NCI-H748 (cell line): ENCODE measurements at regions not wholly inside any gene's neighbourhood (a gene's known extent, or its start where the extent isn't known, plus 50 kb on each side); places are given as distances from the start of the nearest gene placed in this dataset.

Experiments used
- DNase-seq: peaks from one replicate; lab custom pipeline; 2025; ENCODE audit not compliant: unreplicated experiment; lab: John Stamatoyannopoulos, UW

DNA sequence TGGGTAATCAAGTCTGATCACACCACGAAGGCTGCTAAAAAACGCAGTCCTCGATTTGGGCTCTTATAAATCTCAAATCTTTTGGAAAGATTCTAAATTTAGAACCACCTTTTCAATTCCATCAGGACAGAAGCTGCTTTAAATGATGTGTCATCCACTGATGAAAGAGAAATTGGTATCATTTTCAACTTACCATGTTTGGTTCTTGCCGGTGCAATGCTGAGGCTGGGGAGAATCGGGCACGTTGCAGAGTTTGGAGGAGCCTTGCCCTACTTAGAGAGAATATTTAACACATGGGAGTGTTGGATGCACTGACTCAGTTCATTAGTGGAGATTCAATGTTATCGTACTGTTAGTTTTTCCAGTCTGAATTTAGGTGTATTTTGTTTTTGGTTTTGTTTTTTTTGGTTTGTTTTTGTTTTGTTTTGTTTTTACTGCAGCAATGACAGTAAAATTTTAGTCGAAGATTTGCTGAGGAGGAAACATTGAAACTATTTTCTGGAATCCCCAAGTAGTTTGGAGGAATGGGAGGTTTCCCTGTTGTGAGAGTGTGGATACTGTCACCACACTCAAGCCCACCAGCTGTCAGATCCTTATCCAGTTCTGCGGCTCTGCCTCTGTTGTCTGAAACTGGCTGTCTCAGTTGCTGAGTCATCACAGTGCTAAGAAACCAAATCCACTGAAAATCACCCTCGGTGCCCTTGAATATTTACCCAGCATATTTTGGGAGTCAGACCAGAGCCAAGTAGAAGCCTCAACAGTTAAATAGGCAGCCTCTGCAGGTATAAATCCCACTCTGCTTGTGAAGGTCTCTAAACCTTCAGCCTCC lies 497.0 kb downstream of the BTBD3 start:
- DNase-seq, result no peak

DNA sequence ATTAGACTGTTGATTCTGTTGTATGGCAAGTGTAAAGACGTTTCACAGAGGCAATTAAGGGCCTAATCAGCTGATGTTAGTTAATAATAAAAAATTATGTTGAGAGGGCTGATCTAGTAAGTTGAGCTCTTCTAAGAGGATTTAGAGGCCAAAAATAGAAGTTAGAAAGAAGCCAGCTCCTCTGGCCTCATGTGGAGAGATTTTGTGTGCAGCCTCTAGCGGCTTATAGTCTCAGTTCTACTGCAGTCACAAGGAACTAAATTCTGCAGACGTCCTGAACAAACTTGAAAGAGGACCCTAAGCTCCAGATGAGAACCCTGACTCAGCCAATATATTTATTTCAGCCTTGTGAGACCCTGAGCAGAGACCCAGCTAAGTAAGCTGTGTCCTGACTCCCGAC lies 498.6 kb downstream of the BTBD3 start:
- DNase-seq, result no peak

DNA sequence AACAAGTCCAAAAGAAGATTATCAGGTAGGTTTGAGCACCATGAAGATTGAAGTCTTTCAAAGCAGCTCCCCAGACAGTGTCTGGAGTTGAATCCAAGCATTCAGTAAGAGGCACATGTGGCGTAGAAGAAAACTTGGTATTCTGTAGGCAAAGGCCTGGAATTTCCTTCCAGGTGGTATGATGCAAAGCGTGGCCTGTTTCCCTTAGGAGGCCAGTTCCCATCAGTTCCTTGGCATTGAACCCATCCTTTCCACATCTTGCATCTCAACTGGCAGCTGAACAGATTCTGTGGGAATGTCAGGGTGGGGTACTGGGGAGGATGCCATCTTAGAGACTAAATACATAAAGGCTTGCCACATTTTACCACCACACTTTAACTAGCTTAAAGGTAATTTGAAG lies 516.0 kb downstream of the BTBD3 start:
- DNase-seq, result no peak

DNA sequence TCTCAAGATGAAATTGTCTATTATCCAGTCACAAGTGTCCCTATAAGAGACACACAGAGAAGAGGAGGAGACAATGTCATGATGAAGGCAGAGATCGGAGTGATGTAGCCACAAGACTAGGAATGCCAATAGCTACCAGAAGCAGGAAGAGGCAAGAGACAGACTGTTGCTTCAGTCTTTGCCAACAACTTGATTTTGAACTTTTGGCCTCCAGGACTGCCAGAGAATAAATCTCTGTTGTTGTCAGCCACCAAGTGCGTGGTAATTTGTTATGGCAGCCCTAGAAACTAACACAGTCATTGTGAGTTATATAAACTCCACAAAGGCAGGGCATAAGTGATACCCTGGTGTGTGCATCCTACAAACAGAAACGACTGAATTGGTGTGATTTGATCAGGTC lies 517.0 kb downstream of the BTBD3 start:
- DNase-seq, result no peak

DNA sequence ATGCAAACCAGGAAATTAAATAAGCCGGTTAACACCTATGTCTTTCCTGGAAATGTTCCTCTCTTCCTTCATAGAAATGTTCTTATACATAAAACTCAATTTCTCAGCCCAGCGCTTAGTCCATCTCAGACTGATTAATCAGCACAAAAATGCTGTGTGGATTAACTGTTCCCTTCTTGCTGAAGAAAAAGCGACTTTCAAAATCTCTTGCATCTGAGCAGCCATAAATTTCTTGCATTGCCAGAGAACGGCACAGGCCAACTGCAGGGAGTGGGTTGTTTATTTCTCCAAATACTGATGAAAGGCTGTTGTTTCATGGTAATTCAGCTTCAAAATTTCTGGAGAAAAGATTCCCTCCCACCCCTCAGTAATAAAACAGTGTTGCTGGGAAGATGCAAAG lies 517.6 kb downstream of the BTBD3 start:
- DNase-seq, result no peak

DNA sequence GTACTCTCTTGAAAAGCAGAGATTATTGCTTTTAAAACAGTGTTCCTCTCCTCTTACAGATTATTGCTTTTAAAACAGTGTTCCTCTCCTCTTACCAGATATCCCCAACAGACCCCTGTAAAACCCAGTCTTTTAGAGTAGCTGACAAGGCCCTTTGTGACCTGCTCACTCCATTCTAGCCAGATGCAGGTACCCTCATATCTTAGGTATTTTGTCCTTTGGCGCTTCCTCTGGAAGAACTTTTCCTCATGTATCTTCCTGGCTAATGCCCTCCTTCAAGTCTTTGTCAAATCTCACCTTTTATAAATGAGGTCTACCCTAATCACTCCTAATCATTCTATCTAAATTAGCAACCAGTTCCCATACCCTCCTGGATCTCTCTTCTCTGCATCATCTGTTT lies 536.0 kb downstream of the BTBD3 start:
- no peak for DNase-seq

DNA sequence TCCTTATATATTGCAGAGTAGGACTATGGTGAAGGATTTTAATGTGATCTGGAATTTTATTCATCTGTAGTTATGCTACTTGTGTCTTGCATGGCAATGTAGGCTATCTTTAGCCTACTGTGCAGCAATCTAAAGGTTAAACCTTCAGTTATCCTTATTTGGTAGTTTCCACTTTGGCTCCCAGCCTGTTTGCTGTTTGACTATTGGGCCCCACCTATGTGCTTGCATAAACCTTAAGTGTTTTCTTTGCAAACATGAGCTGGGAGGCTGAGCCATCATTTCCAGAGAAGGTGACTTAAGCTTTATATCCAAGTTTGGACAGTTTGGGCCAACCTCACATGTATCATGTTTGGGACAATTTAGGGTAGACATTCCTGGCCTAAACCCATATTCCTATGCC lies 537.5 kb downstream of the BTBD3 start:
- peak; percentile 70 for DNase-seq

DNA sequence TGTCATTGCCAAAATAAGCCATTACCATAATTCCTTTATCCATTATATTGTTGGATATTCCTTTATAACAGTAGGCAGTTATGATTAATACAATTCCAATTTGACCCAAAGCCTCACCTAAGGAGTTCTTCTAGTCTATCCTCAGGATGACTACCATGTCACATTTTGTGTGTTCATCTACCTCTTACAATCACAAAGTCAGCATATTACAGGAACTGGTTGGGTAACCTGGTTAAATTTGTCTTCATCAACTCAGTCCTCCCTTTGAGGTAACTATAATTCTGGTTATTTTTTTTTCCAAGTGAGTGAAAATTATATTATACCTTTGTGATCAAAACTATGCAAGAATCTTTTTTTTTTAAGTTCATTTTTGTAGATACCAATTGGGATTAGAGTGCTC lies 540.5 kb downstream of the BTBD3 start:
- no peak for DNase-seq

DNA sequence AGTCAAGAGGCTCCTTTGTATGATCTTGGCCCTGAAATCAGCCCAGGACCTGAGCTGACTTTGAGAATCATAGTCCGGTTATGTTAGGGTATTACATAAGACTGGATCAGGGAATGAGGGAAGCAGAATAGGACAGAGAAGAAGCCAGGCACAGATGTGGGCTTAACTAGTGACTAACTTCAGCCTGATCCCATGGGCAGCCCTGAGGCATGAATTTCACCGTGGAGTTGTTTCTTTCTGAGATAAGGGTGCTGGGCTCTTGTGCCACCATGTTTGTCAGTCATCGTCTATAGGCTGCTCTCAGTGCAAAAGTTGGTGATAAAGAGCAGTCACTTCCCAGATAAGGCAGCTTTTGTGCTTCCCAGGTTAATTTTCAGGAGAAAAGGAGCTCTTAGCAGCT lies 544.7 kb upstream of the SPTLC3 start:
- DNase-seq, result no peak

DNA sequence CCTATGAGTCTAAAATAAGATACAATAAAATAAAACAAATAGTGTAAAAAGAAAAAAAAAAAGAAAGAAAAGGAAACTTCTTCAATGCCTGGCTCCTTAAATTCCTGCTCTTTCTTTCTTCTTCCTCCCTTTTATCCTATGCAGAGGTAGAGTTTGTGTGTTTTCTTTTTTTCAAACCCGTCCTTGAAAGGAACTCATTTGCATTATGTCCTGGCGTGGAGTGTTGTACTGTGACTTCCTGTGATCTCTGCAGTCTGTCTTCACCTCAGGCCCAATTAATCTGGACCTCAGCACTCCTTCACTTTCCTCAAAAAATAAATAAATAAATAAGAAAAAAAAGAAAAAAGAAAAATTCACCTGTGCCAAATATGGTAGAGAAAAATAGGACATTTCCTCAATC lies 541.9 kb upstream of the SPTLC3 start:
- DNase-seq, result peak; percentile 85

DNA sequence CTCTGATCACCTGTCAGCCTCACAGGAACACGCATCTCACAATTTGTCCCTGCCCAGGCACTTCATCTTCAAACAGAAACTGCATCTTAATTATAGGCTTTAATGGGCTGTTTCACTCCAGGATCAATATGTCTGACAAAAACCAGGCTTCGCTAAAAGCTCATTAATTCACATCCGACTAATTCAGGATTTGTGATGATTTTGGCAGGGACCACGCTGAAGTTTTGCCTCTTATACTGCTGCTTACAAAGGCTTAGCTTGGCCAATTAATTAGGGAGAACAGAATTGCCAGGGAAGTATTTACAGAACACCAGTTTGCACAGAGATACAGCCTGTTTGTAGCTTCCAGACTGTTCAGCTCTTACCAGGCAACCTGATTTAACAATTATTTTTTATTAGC lies 541.0 kb upstream of the SPTLC3 start:
- peak; percentile 100 for DNase-seq

DNA sequence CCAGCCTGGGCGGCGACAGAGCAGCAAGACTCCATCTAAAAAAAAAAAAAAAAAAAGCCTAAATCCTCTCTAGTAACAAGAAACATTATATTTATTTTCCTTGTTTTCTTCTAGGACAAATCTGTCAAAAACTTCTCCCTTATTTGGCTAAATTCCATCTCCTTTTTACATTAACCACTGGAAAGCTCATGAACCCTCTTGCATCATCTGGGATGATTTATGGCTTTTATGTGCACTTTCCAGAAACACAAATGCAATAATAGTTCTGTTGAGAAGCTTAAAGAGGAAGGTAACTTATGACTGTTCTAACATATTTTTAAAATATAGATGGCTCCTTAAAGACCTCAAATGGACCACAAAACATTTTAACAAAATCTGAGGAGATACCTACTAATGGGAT lies 526.1 kb upstream of the SPTLC3 start:
- no peak for DNase-seq

DNA sequence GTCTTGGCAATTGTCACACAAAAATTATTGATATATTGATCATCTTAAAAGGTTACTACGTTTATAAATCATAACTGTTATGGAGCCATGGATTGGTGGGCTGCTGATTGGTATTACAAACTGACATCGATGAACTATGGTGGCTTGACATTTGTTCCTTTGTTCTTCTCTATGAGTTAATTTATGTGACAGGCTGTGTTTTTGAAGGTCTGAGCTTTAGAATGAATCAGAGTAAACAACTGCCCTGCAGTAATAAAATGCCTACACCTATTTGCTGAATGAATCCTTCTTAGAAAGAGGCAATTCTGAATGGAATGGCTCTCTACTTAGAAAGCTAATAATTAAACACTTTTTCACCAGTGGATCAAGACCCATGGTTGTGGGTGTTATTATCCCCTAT lies 506.3 kb upstream of the SPTLC3 start:
- no peak for DNase-seq

DNA sequence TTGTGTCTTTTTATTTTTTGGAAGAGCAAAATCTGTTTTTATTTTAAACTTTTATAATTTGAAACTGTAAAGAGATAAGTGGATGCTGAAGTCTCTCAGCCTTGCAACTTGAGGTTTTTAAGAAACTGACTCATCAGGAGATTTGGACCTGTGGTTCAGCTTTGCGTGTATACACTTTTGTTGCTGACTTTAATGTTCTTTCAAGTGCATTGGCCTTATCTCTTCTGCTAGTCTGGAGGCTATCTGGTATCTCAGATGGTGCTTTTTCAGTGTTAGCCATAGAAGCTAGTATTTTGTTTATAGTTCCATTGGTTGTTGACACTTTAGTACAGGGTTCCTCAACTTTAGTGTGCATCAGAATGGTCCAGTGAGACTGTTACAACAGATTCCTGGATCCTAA lies 504.0 kb upstream of the SPTLC3 start:
- DNase-seq, result no peak

DNA sequence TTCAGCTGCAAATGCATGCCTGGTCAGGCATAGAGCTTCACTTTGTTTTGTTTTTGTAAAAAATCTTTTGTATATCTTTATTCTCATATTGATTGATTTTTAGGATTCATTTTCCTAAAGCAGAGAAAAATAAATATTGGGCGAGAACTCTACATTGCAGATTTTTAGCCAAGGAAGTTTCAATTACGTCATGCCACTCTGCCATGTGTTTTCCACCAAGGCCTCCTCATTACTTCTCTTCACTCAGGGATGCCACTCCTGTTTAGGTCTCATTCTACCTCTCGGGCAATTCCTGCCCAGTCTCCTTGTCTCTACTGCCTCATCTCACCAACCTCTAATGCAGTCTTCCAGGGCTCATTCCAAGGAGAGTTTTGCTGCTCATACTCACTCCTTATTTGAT lies 497.3 kb upstream of the SPTLC3 start:
- no peak for DNase-seq

DNA sequence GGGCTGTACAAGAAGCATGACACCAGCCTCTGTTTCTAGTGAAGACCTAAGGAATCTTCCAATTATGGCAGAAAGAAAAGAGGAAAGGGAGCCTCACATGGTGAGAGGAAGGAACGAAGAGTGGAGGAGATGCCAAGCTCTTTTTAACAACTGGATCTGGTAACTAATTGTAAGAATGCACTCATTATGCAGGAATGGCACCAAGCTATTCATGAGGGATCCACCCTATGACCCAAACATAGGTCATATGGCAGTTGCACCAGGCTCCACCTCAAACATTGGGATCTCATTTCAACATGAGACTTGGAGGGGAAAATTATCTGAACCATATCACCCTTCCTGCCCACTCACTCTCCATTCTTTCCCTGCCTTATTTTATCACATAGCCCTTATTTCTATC lies 496.0 kb upstream of the SPTLC3 start:
- no peak for DNase-seq

DNA sequence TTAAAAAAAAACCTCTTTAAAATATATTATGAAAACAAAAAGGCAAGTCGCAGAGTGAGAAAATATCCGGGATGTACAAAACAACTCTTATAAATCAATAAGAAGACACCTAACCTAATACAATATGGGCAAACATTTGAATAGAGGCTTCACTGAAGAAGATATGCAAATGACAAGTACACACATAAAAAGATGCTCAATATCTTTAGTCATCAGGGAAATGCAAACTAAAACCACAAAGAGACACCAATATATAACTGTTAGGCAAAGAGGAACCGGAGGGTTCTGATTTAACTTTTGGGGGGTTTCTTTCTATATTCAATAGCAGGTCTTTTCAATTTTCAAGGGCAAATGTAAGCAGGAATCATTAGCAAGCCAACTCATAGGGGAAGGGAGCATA lies 480.7 kb upstream of the SPTLC3 start:
- DNase-seq, result no peak

DNA sequence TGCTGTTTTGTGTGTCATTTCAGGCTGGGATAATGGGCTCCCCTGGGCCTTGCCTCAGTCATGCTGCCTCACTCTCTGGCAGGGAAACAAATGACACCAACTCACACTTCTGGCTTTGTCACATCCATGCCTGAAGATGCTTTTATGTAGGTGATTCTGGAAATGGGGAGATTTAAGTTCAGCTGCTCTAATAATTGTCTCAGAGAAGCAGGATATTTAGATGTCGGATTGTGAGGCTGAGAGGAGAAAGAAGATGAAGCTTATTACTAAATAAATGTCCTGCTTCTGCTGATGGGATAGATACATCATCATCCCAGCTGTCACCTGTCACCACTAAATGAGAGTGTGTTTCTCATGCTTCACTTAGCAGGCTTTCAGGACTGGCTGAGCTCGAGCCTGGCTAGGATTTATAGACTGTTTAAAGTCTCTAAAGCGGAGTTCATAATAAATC lies 480.2 kb upstream of the SPTLC3 start:
- DNase-seq, result no peak

DNA sequence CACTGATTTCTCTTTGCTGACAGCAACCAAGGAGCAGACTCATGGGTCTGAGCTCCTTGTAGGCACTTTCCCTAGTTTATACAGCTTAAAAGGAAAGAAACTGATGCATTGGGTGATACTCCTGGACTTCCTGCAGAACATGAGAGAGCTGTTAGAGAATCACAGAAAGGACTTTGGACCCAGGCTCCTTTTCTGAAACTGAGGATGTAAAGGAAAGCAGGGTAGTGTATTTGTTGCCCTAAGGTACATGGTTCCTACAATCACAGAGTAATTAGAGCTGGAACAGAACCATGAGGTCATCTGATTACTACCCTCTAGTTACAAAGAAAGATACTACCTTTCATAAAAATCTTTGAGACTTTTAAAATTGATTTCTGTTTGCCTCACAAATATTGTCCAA lies 477.1 kb upstream of the SPTLC3 start:
- DNase-seq, result no peak

DNA sequence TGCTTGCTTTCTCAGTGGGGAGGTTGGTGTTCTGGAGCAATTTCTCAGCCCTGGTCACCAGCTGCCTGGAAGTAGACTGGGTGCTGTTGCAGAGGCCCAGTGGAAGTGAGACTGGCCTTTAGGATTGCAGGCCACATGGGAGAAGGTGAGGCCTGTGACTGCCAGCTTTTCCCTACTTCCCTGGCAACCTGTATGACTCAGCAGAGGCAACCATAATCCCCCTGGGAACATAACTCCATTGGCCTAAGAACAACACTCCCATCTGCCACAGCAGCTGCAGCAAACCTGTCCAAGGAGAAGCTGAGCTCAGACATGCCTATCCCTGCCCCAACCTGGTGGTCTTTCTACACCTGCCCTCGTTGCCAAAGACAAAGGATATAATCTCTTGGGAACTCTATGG lies 473.5 kb upstream of the SPTLC3 start:
- DNase-seq, result no peak

DNA sequence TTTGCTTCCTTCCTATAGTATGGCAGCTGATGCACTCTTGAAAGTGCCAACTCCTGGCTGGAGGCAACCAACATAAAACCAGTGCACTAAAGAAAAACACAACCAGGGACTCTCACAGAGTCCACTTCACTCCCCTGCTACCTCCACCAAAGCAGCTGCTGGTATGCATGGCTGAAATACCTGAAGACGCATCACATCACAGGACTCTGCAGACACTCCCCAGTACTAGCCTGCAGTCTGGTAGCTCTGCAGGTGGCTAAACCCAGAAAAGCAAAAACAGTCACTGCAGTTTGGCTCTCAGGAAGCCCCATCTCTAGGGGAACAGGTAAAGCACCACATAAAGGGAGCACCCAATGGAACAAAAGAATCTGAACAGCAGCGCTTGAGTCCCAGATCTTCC lies 473.0 kb upstream of the SPTLC3 start:
- DNase-seq, result no peak

DNA sequence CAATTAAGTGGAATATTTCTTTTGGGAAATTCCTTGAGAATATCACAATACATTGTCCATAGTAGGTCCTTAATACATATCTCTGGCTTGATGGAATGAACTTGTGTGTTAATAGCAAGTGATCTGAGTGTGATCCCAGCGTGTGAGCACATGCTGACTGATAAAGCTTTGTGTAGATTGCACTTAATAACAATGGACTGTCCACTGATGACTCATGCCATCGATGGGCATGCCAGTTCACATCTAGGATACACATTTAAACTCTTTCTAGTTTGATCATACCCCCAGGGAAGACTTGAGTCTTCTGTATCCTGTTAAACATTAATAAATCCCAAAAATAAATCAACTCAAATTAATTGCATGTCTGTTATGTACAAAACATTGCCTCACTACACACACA lies 454.3 kb upstream of the SPTLC3 start:
- DNase-seq, result peak; percentile 66

DNA sequence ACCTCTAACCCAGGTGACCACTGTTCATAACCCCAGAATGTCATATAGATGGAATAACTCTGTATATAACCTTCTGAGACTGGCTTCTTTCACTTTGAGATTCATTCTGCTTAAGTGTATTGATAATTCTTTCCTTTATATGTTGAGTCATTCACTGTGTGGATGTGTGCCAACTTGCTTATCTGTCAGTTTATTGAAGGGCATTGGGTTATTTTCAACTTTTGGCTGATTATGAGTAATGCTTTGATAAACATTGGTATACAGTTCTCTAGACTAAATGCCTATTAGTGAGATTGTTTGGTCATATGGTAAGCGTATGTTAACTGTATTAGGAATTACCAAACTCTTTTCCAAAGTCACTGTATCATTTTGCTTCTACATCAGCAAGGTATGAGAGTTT lies 453.4 kb upstream of the SPTLC3 start:
- DNase-seq, result no peak
